Sigmoid colon (tissue), 4 donors: ENCODE measurements at regions not wholly inside any gene's neighbourhood (a gene's known extent, or its start where the extent isn't known, plus 50 kb on each side); places are given as distances from the start of the nearest gene placed in this dataset.

Source experiments
- CTCF ChIP-seq, 4 experiments: fragments of 450-650 bp in 3 of 4; fragments of 200-600 bp in 1 of 4; IDR thresholded peaks; one replicate each; pipeline ENCODE4 v1.5.1; 2016 to 2019; ENCODE audit warnings: antibody characterized with exemption in 4 of 4, mild to moderate bottlenecking in 3 of 4, moderate library complexity in 2 of 4
- EP300 ChIP-seq, 4 donors: sonication (generic); formaldehyde crosslinking; IDR thresholded peaks; one replicate each; pipeline ENCODE4 v1.6.1; 2017; ENCODE audit warnings: antibody characterized with exemption in 4 of 4
- POLR2A ChIP-seq, 2 donors: fragments of 450-650 bp; IDR thresholded peaks; one replicate each; pipeline ENCODE4 v1.6.1; 2016; ENCODE audit warnings: antibody characterized with exemption in 2 of 2, mild to moderate bottlenecking in 2 of 2, moderate library complexity in 2 of 2
- POLR2AphosphoS5 ChIP-seq, 4 donors: sonication (generic); formaldehyde crosslinking; IDR thresholded peaks; one replicate each; pipeline ENCODE4 v1.6.1; 2017; ENCODE audit warnings: antibody characterized with exemption in 4 of 4

DNA sequence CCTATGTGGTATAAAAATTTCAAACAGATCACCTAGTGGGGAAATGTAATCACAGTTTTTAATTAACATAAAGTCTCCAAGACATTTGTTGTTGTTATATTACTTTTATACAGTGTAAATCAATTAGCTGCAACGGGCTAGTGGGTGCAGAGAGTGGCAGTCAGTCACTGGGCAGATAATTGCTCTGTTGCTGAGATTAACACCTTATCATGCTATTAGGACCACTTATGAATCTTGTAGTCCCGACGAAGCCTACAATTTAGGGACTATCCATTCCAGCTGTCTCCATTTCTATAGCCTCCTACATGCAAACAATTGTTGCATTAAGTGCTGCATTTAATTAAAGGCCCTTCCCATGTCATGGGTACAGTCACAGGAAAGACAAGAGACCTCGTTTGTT, 158.9 kb upstream of the PROX1 start:
- no peak for TF ChIP-seq CTCF (IDR thresholded peaks at IDR 0.05)
- no peak for TF ChIP-seq POLR2A (IDR thresholded peaks at IDR 0.05)
- no peak for TF ChIP-seq POLR2AphosphoS5 (IDR thresholded peaks at IDR 0.05)
- TF ChIP-seq EP300 (IDR thresholded peaks at IDR 0.05) = no peak
